GM12878 (cell line): ENCODE measurements at regions not wholly inside any gene's neighbourhood (a gene's known extent, or its start where the extent isn't known, plus 50 kb on each side); places are given as distances from the start of the nearest gene placed in this dataset.

Experiments used
- ATAC-seq: fragments of 200-7000 bp; cut with Tn5 transposase; 3 replicates; pipeline ENCODE4 v1.9.1; 2020; ENCODE audit warnings: mild to moderate bottlenecking, moderate library complexity
- BruUV-seq: library from RNA; stranded (reverse); fragments of 400-500 nt; replicated peaks from 2 replicates; lab custom pipeline; 2021; lab: Mats Ljungman, UMichigan
- CTCF ChIA-PET: fragments of 300-600 bp; sonication (Branson Sonifier 250); formaldehyde crosslinking; extraction: SDS; loops from one replicate; lab custom pipeline; 2021; ENCODE audit warnings: inconsistent platforms; lab: Yijun Ruan, JAX
- POLR2A ChIA-PET: fragments of 350-600 bp; formaldehyde crosslinking; extraction: SDS; loops from one replicate; lab custom pipeline; 2021; ENCODE audit warnings: inconsistent platforms; lab: Charles Lee
- RAD21 ChIA-PET: fragments of 300-600 bp; sonication (Branson Sonifier 250); formaldehyde crosslinking; loops from one replicate; lab custom pipeline; 2023; ENCODE audit warnings: antibody characterized with exemption; ENCODE audit not compliant: unreplicated experiment; lab: Charles Lee
- SMC1A ChIA-PET: fragments of 300-600 bp; sonication (Branson Sonifier 250); formaldehyde crosslinking; loops from one replicate; lab custom pipeline; 2023; ENCODE audit not compliant: unreplicated experiment, uncharacterized antibody; lab: Charles Lee
- DNase-seq: peaks from one replicate; pipeline ENCODE4 v3.0.0-alpha.2; 2011; ENCODE audit warnings: low read depth, low spot score
- FAIRE-seq: peaks from 3 replicates; lab custom pipeline; 2011; peaks lifted over from hg19 to GRCh38; lab: Jason Lieb, UNC
- H2AFZ ChIP-seq: 2 replicates; pipeline ENCODE4 v1.6.0; 2011; ENCODE audit warnings: low read depth, low read length, control low read depth; ENCODE audit not compliant: control insufficient read depth
- H3K27ac ChIP-seq: 2 replicates; pipeline ENCODE4 v1.5.1; 2011; ENCODE audit warnings: control low read depth; ENCODE audit not compliant: control insufficient read depth, insufficient read depth
- H3K27me3 ChIP-seq, 2 experiments: replicated peaks in 1 of 2; 2 replicates each; pipeline versions ENCODE4 v1.6.0 to v1.6.1; 2011; ENCODE audit warnings: low read length in 1 of 2; ENCODE audit not compliant: control insufficient read depth in 2 of 2, insufficient read depth in 2 of 2
- H3K36me3 ChIP-seq, 2 experiments: 2 replicates each; pipeline ENCODE4 v1.5.1; 2011; ENCODE audit warnings: low read length in 1 of 2; ENCODE audit not compliant: control insufficient read depth in 2 of 2, insufficient read depth in 2 of 2
- H3K4me1 ChIP-seq: 2 replicates; pipeline ENCODE4 v1.6.1; 2011; ENCODE audit warnings: mild to moderate bottlenecking, low read length, moderate library complexity, mixed read lengths; ENCODE audit not compliant: control insufficient read depth, insufficient read depth
- H3K4me2 ChIP-seq: 2 replicates; pipeline ENCODE4 v1.6.0; 2011; ENCODE audit warnings: control low read depth; ENCODE audit not compliant: control insufficient read depth, insufficient read depth
- H3K4me3 ChIP-seq: fragments of 200-600 bp; sonication (generic); 2 replicates; pipeline ENCODE4 v1.5.1; 2016
- H3K79me2 ChIP-seq: 2 replicates; pipeline ENCODE4 v1.6.0; 2011; ENCODE audit warnings: low read length; ENCODE audit not compliant: control insufficient read depth, insufficient read depth
- H3K9ac ChIP-seq: 2 replicates; pipeline ENCODE4 v1.8.0; 2011; ENCODE audit warnings: low read length, control low read depth, mixed read lengths; ENCODE audit not compliant: control insufficient read depth, insufficient read depth
- H3K9me3 ChIP-seq: replicated peaks from 3 replicates; pipeline ENCODE4 v1.5.1; 2011; ENCODE audit warnings: mild to moderate bottlenecking, low read length; ENCODE audit not compliant: control insufficient read depth, insufficient read depth
- H4K20me1 ChIP-seq: 2 replicates; pipeline ENCODE4 v1.6.0; 2011; ENCODE audit not compliant: control insufficient read depth, insufficient read depth
- EZH2 ChIP-seq: IDR thresholded peaks from 2 replicates; pipeline ENCODE4 v1.6.1; 2012; ENCODE audit warnings: low read depth, mild to moderate bottlenecking, control low read depth, inconsistent platforms, low read length, borderline replicate concordance; ENCODE audit not compliant: control insufficient read depth
- GABPA ChIP-seq: IDR thresholded peaks from 2 replicates; pipeline ENCODE4 v1.6.1; 2014; ENCODE audit warnings: antibody characterized with exemption, low read depth, mild to moderate bottlenecking, inconsistent platforms
- NKRF ChIP-seq: fragments of 450-650 bp; conservative IDR thresholded peaks from 2 replicates; pipeline ENCODE4 v1.6.1; 2017; ENCODE audit warnings: mild to moderate bottlenecking, moderate library complexity
- SMC3 ChIP-seq: IDR thresholded peaks from 2 replicates; pipeline ENCODE4 v1.6.1; 2011; ENCODE audit warnings: low read length, improper control_type of control experiment, borderline replicate concordance
- SPI1 ChIP-seq: IDR thresholded peaks from 2 replicates; pipeline ENCODE4 v1.6.1; 2011; ENCODE audit warnings: low read depth, mild to moderate bottlenecking, low read length, moderate library complexity, borderline replicate concordance; ENCODE audit not compliant: insufficient read depth
- USF2 ChIP-seq: IDR thresholded peaks from 2 replicates; pipeline ENCODE4 v1.6.1; 2011; ENCODE audit warnings: low read depth, low read length, improper control_type of control experiment, borderline replicate concordance
- in situ Hi-C: fragments of 300-500 bp; cut with MboI; formaldehyde crosslinking; loops from 9 replicates; pipeline ENCODE4 v1.14.3; 2018; ENCODE audit warnings: mixed read lengths
- intact Hi-C: fragments of 100-400 bp; cut with micrococcal nuclease; formaldehyde crosslinking; loops from one replicate; pipeline ENCODE4 v1.14.2; 2022; ENCODE audit not compliant: unreplicated experiment
- TF ChIP-seq, protein P1 (sequence below): fragments of 450-650 bp; IDR thresholded peaks from 2 replicates; pipeline ENCODE4 v1.6.1; 2017; ENCODE audit warnings: mild to moderate bottlenecking, moderate library complexity
- TF ChIP-seq, protein P2 (sequence below): fragments of 450-650 bp; IDR thresholded peaks from 2 replicates; pipeline ENCODE4 v1.6.1; 2017; ENCODE audit warnings: antibody characterized with exemption, mild to moderate bottlenecking, moderate library complexity

DNA sequence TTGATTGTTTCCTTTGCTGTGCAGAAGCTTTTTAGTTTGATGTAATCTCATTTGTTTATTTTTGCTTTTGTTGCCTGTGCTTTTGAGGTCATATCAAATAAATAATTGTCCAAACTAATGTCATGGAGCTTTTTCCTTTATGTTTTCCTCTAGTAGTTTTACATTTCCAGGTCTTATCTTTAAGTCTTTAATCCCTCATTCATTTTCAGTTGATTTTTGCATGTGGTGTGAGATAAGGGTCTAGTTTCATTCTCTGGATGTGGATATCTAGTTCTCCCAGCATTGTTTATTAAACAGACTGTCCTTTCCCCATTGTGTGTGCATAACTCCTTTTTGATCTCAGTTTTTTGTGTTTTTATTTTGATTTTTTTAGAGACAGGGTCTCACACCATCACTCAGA lies 179.1 kb upstream of the STK26 start:
- Histone ChIP-seq H3K4me1 (no peaks in the 10 kb centered on the region), H3K4me2 (no peak overlapping the region), H3K79me2 (no peaks in the 10 kb centered on the region), H3K27me3 (no peaks in the 10 kb centered on the region), H3K9ac (no peak overlapping the region), H3K36me3 (no peaks in the 10 kb centered on the region), H4K20me1 (no peaks in the 10 kb centered on the region), H2AFZ (no peak overlapping the region), H3K27ac (no peak overlapping the region), H3K9me3 (no peaks in the 10 kb centered on the region), H3K4me3 (no peak overlapping the region)
- SMC1A ChIA-PET = interaction anchor here (0.7 to 2.1 kb wide), 5 partner anchors 11 to 375 kb away, joined by 3 to 10 read pairs (median 5); partner anchors contain the start of gene RAP2C
- CTCF ChIA-PET = interaction anchor here (0.7 to 3.2 kb wide), 12 partner anchors 11 to 787 kb away, joined by 3 to 11 read pairs (median 4); no protein-coding TSS in a partner anchor
- RAD21 ChIA-PET = interaction anchor here (0.6 to 1.5 kb wide), 5 partner anchors 16 to 787 kb away, joined by 3 to 5 read pairs (median 4); partner anchors contain the start of gene RAP2C
- in situ Hi-C loops = no loop called here
- DNase-seq (no peak), FAIRE-seq (no peak), ATAC-seq (no peak)
- POLR2A ChIA-PET = interaction anchor here (0.8 kb wide), 1 partner anchor 131 kb away, joined by 3 read pairs; no protein-coding TSS in a partner anchor
- TF ChIP-seq EZH2 (no peak), NKRF (no peak), SPI1 (no peak), SMC3 (no peak), GABPA (no peak), USF2 (no peak)
- TF ChIP-seq, protein P1, sequence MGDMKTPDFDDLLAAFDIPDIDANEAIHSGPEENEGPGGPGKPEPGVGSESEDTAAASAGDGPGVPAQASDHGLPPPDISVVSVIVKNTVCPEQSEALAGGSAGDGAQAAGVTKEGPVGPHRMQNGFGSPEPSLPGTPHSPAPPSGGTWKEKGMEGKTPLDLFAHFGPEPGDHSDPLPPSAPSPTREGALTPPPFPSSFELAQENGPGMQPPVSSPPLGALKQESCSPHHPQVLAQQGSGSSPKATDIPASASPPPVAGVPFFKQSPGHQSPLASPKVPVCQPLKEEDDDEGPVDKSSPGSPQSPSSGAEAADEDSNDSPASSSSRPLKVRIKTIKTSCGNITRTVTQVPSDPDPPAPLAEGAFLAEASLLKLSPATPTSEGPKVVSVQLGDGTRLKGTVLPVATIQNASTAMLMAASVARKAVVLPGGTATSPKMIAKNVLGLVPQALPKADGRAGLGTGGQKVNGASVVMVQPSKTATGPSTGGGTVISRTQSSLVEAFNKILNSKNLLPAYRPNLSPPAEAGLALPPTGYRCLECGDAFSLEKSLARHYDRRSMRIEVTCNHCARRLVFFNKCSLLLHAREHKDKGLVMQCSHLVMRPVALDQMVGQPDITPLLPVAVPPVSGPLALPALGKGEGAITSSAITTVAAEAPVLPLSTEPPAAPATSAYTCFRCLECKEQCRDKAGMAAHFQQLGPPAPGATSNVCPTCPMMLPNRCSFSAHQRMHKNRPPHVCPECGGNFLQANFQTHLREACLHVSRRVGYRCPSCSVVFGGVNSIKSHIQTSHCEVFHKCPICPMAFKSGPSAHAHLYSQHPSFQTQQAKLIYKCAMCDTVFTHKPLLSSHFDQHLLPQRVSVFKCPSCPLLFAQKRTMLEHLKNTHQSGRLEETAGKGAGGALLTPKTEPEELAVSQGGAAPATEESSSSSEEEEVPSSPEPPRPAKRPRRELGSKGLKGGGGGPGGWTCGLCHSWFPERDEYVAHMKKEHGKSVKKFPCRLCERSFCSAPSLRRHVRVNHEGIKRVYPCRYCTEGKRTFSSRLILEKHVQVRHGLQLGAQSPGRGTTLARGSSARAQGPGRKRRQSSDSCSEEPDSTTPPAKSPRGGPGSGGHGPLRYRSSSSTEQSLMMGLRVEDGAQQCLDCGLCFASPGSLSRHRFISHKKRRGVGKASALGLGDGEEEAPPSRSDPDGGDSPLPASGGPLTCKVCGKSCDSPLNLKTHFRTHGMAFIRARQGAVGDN = no peak
- TF ChIP-seq, protein P2, sequence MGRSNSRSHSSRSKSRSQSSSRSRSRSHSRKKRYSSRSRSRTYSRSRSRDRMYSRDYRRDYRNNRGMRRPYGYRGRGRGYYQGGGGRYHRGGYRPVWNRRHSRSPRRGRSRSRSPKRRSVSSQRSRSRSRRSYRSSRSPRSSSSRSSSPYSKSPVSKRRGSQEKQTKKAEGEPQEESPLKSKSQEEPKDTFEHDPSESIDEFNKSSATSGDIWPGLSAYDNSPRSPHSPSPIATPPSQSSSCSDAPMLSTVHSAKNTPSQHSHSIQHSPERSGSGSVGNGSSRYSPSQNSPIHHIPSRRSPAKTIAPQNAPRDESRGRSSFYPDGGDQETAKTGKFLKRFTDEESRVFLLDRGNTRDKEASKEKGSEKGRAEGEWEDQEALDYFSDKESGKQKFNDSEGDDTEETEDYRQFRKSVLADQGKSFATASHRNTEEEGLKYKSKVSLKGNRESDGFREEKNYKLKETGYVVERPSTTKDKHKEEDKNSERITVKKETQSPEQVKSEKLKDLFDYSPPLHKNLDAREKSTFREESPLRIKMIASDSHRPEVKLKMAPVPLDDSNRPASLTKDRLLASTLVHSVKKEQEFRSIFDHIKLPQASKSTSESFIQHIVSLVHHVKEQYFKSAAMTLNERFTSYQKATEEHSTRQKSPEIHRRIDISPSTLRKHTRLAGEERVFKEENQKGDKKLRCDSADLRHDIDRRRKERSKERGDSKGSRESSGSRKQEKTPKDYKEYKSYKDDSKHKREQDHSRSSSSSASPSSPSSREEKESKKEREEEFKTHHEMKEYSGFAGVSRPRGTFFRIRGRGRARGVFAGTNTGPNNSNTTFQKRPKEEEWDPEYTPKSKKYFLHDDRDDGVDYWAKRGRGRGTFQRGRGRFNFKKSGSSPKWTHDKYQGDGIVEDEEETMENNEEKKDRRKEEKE = no peak
- intact Hi-C loops = loop anchor here (5.0 kb wide), 2 partner anchors 788 to 1258 kb away; no protein-coding TSS in a partner anchor
- no TSS peak for BruUV-seq
